Osteoblast (primary cell): ENCODE measurements at regions not wholly inside any gene's neighbourhood (a gene's known extent, or its start where the extent isn't known, plus 50 kb on each side); places are given as distances from the start of the nearest gene placed in this dataset.

Experiments used
- DNase-seq: peaks from one replicate; pipeline ENCODE4 v3.0.0; 2011; ENCODE audit warnings: low spot score, mixed read lengths; ENCODE audit not compliant: insufficient read length; ENCODE audit errors: missing footprints
- H2AFZ ChIP-seq: 2 replicates; pipeline ENCODE4 v1.6.0; 2011; ENCODE audit warnings: mild to moderate bottlenecking, low read length
- H3K27ac ChIP-seq: 2 replicates; pipeline ENCODE4 v1.5.1; 2011; ENCODE audit warnings: mild to moderate bottlenecking, low read depth, low read length, moderate library complexity
- H3K27me3 ChIP-seq: 2 replicates; pipeline ENCODE4 v1.6.0; 2012; ENCODE audit warnings: mild to moderate bottlenecking, control low read depth, inconsistent platforms, low read length, moderate library complexity; ENCODE audit not compliant: insufficient read depth
- H3K36me3 ChIP-seq: 2 replicates; pipeline ENCODE4 v1.5.1; 2011; ENCODE audit warnings: mild to moderate bottlenecking, low read length, control low read depth, moderate library complexity; ENCODE audit not compliant: insufficient read depth
- H3K4me1 ChIP-seq: 2 replicates; pipeline ENCODE4 v1.5.1; 2011; ENCODE audit warnings: mild to moderate bottlenecking, low read length, control low read depth, moderate library complexity; ENCODE audit not compliant: insufficient read depth
- H3K4me2 ChIP-seq: 2 replicates; pipeline ENCODE4 v1.6.0; 2011; ENCODE audit warnings: mild to moderate bottlenecking, low read length; ENCODE audit not compliant: insufficient read depth
- H3K4me3 ChIP-seq: fragments of 200-600 bp; sonication (generic); 3 replicates; pipeline ENCODE4 v1.5.1; 2012; ENCODE audit warnings: mild to moderate bottlenecking, low read length, inconsistent platforms; ENCODE audit not compliant: insufficient read depth
- H3K79me2 ChIP-seq: 2 replicates; pipeline ENCODE4 v1.6.0; 2012; ENCODE audit warnings: mild to moderate bottlenecking, low read length, control low read depth, inconsistent platforms; ENCODE audit not compliant: insufficient read depth
- H3K9me3 ChIP-seq: 2 replicates; pipeline ENCODE4 v1.5.1; 2011; ENCODE audit warnings: low read depth, low read length, control low read depth
- H4K20me1 ChIP-seq: 2 replicates; pipeline ENCODE4 v1.6.0; 2012; ENCODE audit warnings: mild to moderate bottlenecking, low read length, control low read depth; ENCODE audit not compliant: insufficient read depth
- TF ChIP-seq, protein P1 (sequence below): IDR thresholded peaks from 2 replicates; pipeline ENCODE4 v1.5.1; 2011; ENCODE audit warnings: mild to moderate bottlenecking, low read depth, low read length, moderate library complexity; ENCODE audit errors: extremely low read depth

GRCh38 chr7:25432807-25433206, 204.5 kb upstream of the NPVF start:
- Histone ChIP-seq H3K4me1 (peaks cover 18% of the 10 kb centered on the region), H3K4me3 (no peak overlapping the region), H3K27ac (no peak overlapping the region), H2AFZ (no peak overlapping the region), H3K9me3 (no peaks in the 10 kb centered on the region), H4K20me1 (no peaks in the 10 kb centered on the region), H3K36me3 (no peaks in the 10 kb centered on the region), H3K4me2 (no peak overlapping the region), H3K27me3 (no peaks in the 10 kb centered on the region), H3K79me2 (no peaks in the 10 kb centered on the region)
- no peak for DNase-seq
- TF ChIP-seq, protein P1, sequence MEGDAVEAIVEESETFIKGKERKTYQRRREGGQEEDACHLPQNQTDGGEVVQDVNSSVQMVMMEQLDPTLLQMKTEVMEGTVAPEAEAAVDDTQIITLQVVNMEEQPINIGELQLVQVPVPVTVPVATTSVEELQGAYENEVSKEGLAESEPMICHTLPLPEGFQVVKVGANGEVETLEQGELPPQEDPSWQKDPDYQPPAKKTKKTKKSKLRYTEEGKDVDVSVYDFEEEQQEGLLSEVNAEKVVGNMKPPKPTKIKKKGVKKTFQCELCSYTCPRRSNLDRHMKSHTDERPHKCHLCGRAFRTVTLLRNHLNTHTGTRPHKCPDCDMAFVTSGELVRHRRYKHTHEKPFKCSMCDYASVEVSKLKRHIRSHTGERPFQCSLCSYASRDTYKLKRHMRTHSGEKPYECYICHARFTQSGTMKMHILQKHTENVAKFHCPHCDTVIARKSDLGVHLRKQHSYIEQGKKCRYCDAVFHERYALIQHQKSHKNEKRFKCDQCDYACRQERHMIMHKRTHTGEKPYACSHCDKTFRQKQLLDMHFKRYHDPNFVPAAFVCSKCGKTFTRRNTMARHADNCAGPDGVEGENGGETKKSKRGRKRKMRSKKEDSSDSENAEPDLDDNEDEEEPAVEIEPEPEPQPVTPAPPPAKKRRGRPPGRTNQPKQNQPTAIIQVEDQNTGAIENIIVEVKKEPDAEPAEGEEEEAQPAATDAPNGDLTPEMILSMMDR: no peak

- Histone ChIP-seq H3K4me3 (no peak overlapping the region), H2AFZ (no peak overlapping the region), H3K27ac (no peak overlapping the region), H3K27me3 (no peaks in the 10 kb centered on the region), H4K20me1 (no peaks in the 10 kb centered on the region), H3K4me2 (no peak overlapping the region), H3K79me2 (no peaks in the 10 kb centered on the region), H3K9me3 (no peaks in the 10 kb centered on the region), H3K4me1 (no peaks in the 10 kb centered on the region), H3K36me3 (no peaks in the 10 kb centered on the region)
- TF ChIP-seq, protein P1: no peak
- DNase-seq: no peak
Measured at GRCh38 chr7:25436413-25436812, 208.1 kb upstream of the NPVF start.

GRCh38 chr7:25437308-25437707, 209.0 kb upstream of the NPVF start:
- Histone ChIP-seq H3K27me3 (no peaks in the 10 kb centered on the region), H3K4me3 (no peak overlapping the region), H4K20me1 (no peaks in the 10 kb centered on the region), H3K4me1 (no peaks in the 10 kb centered on the region), H3K27ac (no peak overlapping the region), H2AFZ (no peak overlapping the region), H3K36me3 (no peaks in the 10 kb centered on the region), H3K4me2 (no peak overlapping the region), H3K9me3 (no peaks in the 10 kb centered on the region), H3K79me2 (no peaks in the 10 kb centered on the region)
- TF ChIP-seq, protein P1: no peak
- no peak for DNase-seq

DNA sequence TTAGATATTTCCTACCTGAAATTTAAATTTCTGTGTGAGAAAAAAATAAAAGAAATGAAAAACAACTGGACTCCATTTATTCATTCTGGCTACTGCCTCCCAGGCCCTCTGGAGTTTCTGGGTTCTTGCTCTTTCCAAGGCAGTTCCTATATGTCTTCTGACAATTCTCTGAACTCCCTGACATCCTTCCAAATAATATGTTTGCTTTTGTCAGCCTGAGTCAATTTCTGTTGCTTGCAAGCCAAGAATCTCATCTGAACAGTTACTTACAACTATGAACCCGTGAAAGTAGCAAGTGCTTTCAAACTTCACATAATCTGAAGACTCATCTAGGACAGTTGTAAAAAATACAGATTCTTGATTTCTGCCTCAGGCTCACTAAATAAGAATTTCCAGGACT, 216.7 kb upstream of the NPVF start:
- Histone ChIP-seq H3K4me3 (no peak overlapping the region), H3K4me1 (no peaks in the 10 kb centered on the region), H3K36me3 (no peaks in the 10 kb centered on the region), H3K27me3 (no peaks in the 10 kb centered on the region), H4K20me1 (no peaks in the 10 kb centered on the region), H3K27ac (no peak overlapping the region), H2AFZ (no peak overlapping the region), H3K4me2 (no peak overlapping the region), H3K79me2 (no peaks in the 10 kb centered on the region), H3K9me3 (no peaks in the 10 kb centered on the region)
- TF ChIP-seq, protein P1: no peak
- DNase-seq: no peak
